IMR-90 (cell line): ENCODE measurements at regions not wholly inside any gene's neighbourhood (a gene's known extent, or its start where the extent isn't known, plus 50 kb on each side); places are given as distances from the start of the nearest gene placed in this dataset.

Experiments used
- ATAC-seq: fragments of 200-7000 bp; cut with Tn5 transposase; 2 replicates; pipeline ENCODE4 v1.9.1; 2020; ENCODE audit warnings: low read depth, mild to moderate bottlenecking, moderate library complexity
- BruUV-seq: library from RNA; stranded (reverse); fragments of 400-500 nt; replicated peaks from 2 replicates; lab custom pipeline; 2021; lab: Mats Ljungman, UMichigan
- CTCF ChIA-PET: fragments of 300-600 bp; formaldehyde crosslinking; extraction: SDS; loops from one replicate; lab custom pipeline; 2021; ENCODE audit warnings: antibody characterized with exemption; lab: Yijun Ruan, JAX
- POLR2A ChIA-PET: fragments of 300-600 bp; sonication (Branson Sonifier 250); formaldehyde crosslinking; loops from one replicate; lab custom pipeline; 2022; ENCODE audit warnings: antibody characterized with exemption; ENCODE audit not compliant: unreplicated experiment; lab: Charles Lee
- DNase-seq: peaks from one replicate; pipeline ENCODE4 v3.0.0; 2013
- H2AFZ ChIP-seq: replicated peaks from 2 replicates; pipeline ENCODE3; 2013; ENCODE audit warnings: low read length, mild to moderate bottlenecking; ENCODE audit not compliant: poor library complexity
- H2AK5ac ChIP-seq: 2 replicates; pipeline ENCODE4 v1.6.1; 2013; ENCODE audit warnings: low read depth, low read length, inconsistent platforms
- H2AK9ac ChIP-seq: replicated peaks from 2 replicates; pipeline ENCODE3; 2013; ENCODE audit warnings: mild to moderate bottlenecking, low read depth, low read length, moderate library complexity; ENCODE audit not compliant: poor library complexity
- H2BK120ac ChIP-seq: 2 replicates; pipeline ENCODE4 v1.6.1; 2013; ENCODE audit warnings: low read depth, low read length, inconsistent platforms
- H2BK15ac ChIP-seq: 3 replicates; pipeline ENCODE4 v1.6.1; 2013; ENCODE audit warnings: low read depth, low read length, inconsistent platforms
- H2BK20ac ChIP-seq: 2 replicates; pipeline ENCODE4 v1.6.1; 2013; ENCODE audit warnings: low read depth, mild to moderate bottlenecking, inconsistent platforms, low read length, moderate library complexity
- H2BK5ac ChIP-seq: 2 replicates; pipeline ENCODE4 v1.6.1; 2013; ENCODE audit warnings: mild to moderate bottlenecking, low read depth, low read length, inconsistent platforms; ENCODE audit not compliant: poor library complexity, severe bottlenecking
- H3K14ac ChIP-seq: replicated peaks from 2 replicates; pipeline ENCODE4 v1.6.1; 2013; ENCODE audit warnings: low read depth, low read length, inconsistent platforms
- H3K18ac ChIP-seq: 2 replicates; pipeline ENCODE4 v1.6.1; 2013; ENCODE audit warnings: low read depth, low read length, control low read depth
- H3K23ac ChIP-seq: 2 replicates; pipeline ENCODE4 v1.6.1; 2013; ENCODE audit warnings: low read depth, low read length, inconsistent platforms
- H3K27ac ChIP-seq: 2 replicates; pipeline ENCODE4 v1.5.1; 2013; ENCODE audit warnings: mild to moderate bottlenecking, control low read depth, low read length; ENCODE audit not compliant: insufficient read depth
- H3K27me3 ChIP-seq: 2 replicates; pipeline ENCODE4 v1.6.1; 2013; ENCODE audit warnings: low read length; ENCODE audit not compliant: control insufficient read depth, insufficient read depth
- H3K36me3 ChIP-seq: 2 replicates; pipeline ENCODE4 v1.6.1; 2013; ENCODE audit warnings: low read length, mixed read lengths; ENCODE audit not compliant: control insufficient read depth, insufficient read depth
- H3K4ac ChIP-seq: 2 replicates; pipeline ENCODE4 v1.6.1; 2013; ENCODE audit warnings: low read depth, low read length, inconsistent platforms
- H3K4me1 ChIP-seq: 2 replicates; pipeline ENCODE4 v1.6.1; 2013; ENCODE audit warnings: low read length, mixed read lengths; ENCODE audit not compliant: control insufficient read depth, insufficient read depth
- H3K4me2 ChIP-seq: 2 replicates; pipeline ENCODE4 v1.6.1; 2013; ENCODE audit warnings: low read depth, mild to moderate bottlenecking, control low read depth, low read length, moderate library complexity
- H3K4me3 ChIP-seq: 2 replicates; pipeline ENCODE4 v1.5.1; 2013; ENCODE audit warnings: low read depth, mild to moderate bottlenecking, control low read depth, low read length, moderate library complexity; ENCODE audit not compliant: insufficient read depth
- H3K56ac ChIP-seq: 2 replicates; pipeline ENCODE4 v1.6.1; 2013; ENCODE audit warnings: low read length, inconsistent platforms; ENCODE audit not compliant: insufficient read depth; ENCODE audit errors: extremely low read depth
- H3K79me1 ChIP-seq, 2 experiments: 2 replicates each; pipeline ENCODE4 v1.6.1; 2013; ENCODE audit warnings: low read length in 2 of 2, inconsistent platforms in 1 of 2, low read depth in 1 of 2
- H3K9ac ChIP-seq: 2 replicates; pipeline ENCODE4 v1.6.1; 2013; ENCODE audit warnings: low read depth, low read length, control low read depth
- H3K9me1 ChIP-seq: 2 replicates; pipeline ENCODE4 v1.6.1; 2013; ENCODE audit warnings: low read length, inconsistent platforms; ENCODE audit not compliant: insufficient read depth
- H3K9me3 ChIP-seq: 2 replicates; pipeline ENCODE4 v1.6.1; 2013; ENCODE audit warnings: low read length; ENCODE audit not compliant: control insufficient read depth, insufficient read depth
- H4K20me1 ChIP-seq: 2 replicates; pipeline ENCODE4 v1.6.1; 2013; ENCODE audit warnings: low read length, inconsistent platforms; ENCODE audit not compliant: insufficient read depth
- H4K5ac ChIP-seq: 2 replicates; pipeline ENCODE4 v1.6.1; 2013; ENCODE audit warnings: mild to moderate bottlenecking, low read depth, low read length, control low read depth
- H4K8ac ChIP-seq, 2 experiments: 2 replicates each; pipeline ENCODE4 v1.6.1; 2013; ENCODE audit warnings: low read depth in 2 of 2, low read length in 2 of 2, control low read depth in 1 of 2, inconsistent platforms in 1 of 2
- H4K91ac ChIP-seq: 2 replicates; pipeline ENCODE4 v1.6.1; 2013; ENCODE audit warnings: low read depth, low read length, inconsistent platforms; ENCODE audit not compliant: insufficient read depth
- BHLHE40 ChIP-seq: fragments of 150-350 bp; IDR thresholded peaks from 2 replicates; pipeline ENCODE4 v1.6.1; 2016; ENCODE audit warnings: mild to moderate bottlenecking, low read depth, low read length
- CEBPB ChIP-seq: IDR thresholded peaks from 2 replicates; pipeline ENCODE4 v1.6.1; 2012; ENCODE audit warnings: low read depth, low read length, improper control_type of control experiment
- CHD1 ChIP-seq: IDR thresholded peaks from 2 replicates; pipeline ENCODE4 v1.6.1; 2012; ENCODE audit warnings: low read depth, low read length, improper control_type of control experiment
- FOS ChIP-seq: fragments of 150-350 bp; IDR thresholded peaks from 2 replicates; pipeline ENCODE4 v1.6.1; 2016; ENCODE audit warnings: low read depth, low read length
- MAFK ChIP-seq: IDR thresholded peaks from 2 replicates; pipeline ENCODE4 v1.6.1; 2012; ENCODE audit warnings: low read depth, low read length, improper control_type of control experiment
- MAZ ChIP-seq: IDR thresholded peaks from 2 replicates; pipeline ENCODE4 v1.6.1; 2012; ENCODE audit warnings: low read depth, mild to moderate bottlenecking, low read length, improper control_type of control experiment, moderate library complexity, borderline replicate concordance
- MXI1 ChIP-seq: IDR thresholded peaks from 2 replicates; pipeline ENCODE4 v1.6.1; 2012; ENCODE audit warnings: low read depth, mild to moderate bottlenecking, low read length, moderate library complexity, borderline replicate concordance
- NFE2L2 ChIP-seq: fragments of 150-350 bp; IDR thresholded peaks from 2 replicates; pipeline ENCODE4 v1.6.1; 2016; ENCODE audit warnings: low read depth, mild to moderate bottlenecking, low read length
- POLR2A ChIP-seq: IDR thresholded peaks from 2 replicates; pipeline ENCODE4 v1.6.1; 2012; ENCODE audit warnings: mild to moderate bottlenecking, low read depth, low read length
- RAD21 ChIP-seq: IDR thresholded peaks from 2 replicates; pipeline ENCODE4 v1.6.1; 2012; ENCODE audit warnings: low read length, improper control_type of control experiment
- RCOR1 ChIP-seq: IDR thresholded peaks from 2 replicates; pipeline ENCODE4 v1.6.1; 2012; ENCODE audit warnings: mild to moderate bottlenecking, low read length, improper control_type of control experiment; ENCODE audit not compliant: insufficient replicate concordance
- RFX5 ChIP-seq: IDR thresholded peaks from 2 replicates; pipeline ENCODE4 v1.8.0; 2012; ENCODE audit warnings: low read depth, mild to moderate bottlenecking, low read length, moderate library complexity
- SMC3 ChIP-seq: fragments of 150-350 bp; IDR thresholded peaks from 2 replicates; pipeline ENCODE4 v1.6.1; 2016; ENCODE audit warnings: low read depth, mild to moderate bottlenecking, antibody characterized with exemption, low read length, moderate library complexity
- WGBS, 2 experiments: methylation state at CpG; one replicate each; pipeline versions ENCODE4 v1.1.5 to v1.1.7; 2013; ENCODE audit warnings: missing lambda C conversion rate in 2 of 2; ENCODE audit not compliant: insufficient read length in 1 of 2; ENCODE audit errors: extremely low coverage in 2 of 2; 5-methylcytosine and 5-hydroxymethylcytosine counted together
- dilution Hi-C: fragments of 300-500 bp; cut with HindIII; formaldehyde crosslinking; loops from one replicate; pipeline ENCODE4 v1.14.3; 2018; ENCODE audit warnings: low sequenced_read_pairs; ENCODE audit not compliant: unreplicated experiment
- in situ Hi-C: fragments of 300-500 bp; cut with MboI; formaldehyde crosslinking; loops from 3 replicates; pipeline ENCODE4 v1.14.3; 2019; ENCODE audit warnings: low sequenced_read_pairs, inconsistent platforms, mixed read lengths
- intact Hi-C: fragments of 100-400 bp; cut with micrococcal nuclease; formaldehyde crosslinking; loops from 2 replicates; pipeline ENCODE4 v1.10.0; 2022
- TF ChIP-seq, protein P1 (sequence below): conservative IDR thresholded peaks from 2 replicates; pipeline ENCODE4 v1.5.1; 2012; ENCODE audit warnings: mild to moderate bottlenecking, low read depth, low read length, improper control_type of control experiment
- TF ChIP-seq, protein P2 (sequence below): fragments of 150-350 bp; IDR thresholded peaks from 2 replicates; pipeline ENCODE4 v1.6.1; 2017; ENCODE audit warnings: mild to moderate bottlenecking, antibody characterized with exemption, low read length, low read depth
- TF ChIP-seq, protein P3 (sequence below): fragments of 150-350 bp; IDR thresholded peaks from 2 replicates; pipeline ENCODE4 v1.6.1; 2016; ENCODE audit warnings: low read depth, mild to moderate bottlenecking, low read length, moderate library complexity, borderline replicate concordance

DNA sequence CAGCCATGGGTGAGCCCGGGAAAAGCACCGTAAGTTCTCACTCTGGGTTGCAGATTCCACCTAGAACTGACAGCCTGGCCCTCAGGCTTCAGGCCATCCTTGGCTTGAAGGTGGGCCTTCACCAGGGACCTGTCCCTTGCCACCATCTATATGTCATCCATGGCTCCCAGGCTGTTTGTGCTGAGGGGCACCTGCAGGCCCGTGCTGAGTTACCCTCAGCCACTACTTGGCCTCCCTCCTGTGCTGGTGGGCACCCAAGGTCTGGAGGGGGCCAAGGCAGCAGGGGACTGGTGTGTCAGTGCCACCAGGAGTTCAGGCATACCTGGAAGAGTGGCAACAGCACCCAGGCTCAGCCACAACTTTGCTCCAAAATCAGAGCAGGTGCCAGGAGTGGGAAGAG is 326.2 kb upstream of the SMIM21 start:
- POLR2A ChIA-PET, result no interaction called here
- Histone ChIP-seq H3K18ac (no peak overlapping the region), H3K4ac (no peak overlapping the region), H3K27ac (no peak overlapping the region), H4K91ac (no peak overlapping the region), H3K9me1 (no peaks in the 10 kb centered on the region), H3K56ac (no peak overlapping the region), H3K23ac (no peak overlapping the region), H3K9me3 (no peaks in the 10 kb centered on the region), H4K5ac (no peak overlapping the region), H2AK9ac (no peak overlapping the region), H2BK20ac (no peak overlapping the region), H3K4me1 (no peaks in the 10 kb centered on the region), H3K27me3 (no peaks in the 10 kb centered on the region), H3K14ac (no peak overlapping the region), H2AFZ (no peak overlapping the region), H4K20me1 (no peaks in the 10 kb centered on the region), H4K8ac (no peak overlapping the region), H3K4me3 (no peak overlapping the region), H3K9ac (no peak overlapping the region), H2BK120ac (no peak overlapping the region), H3K4me2 (no peak overlapping the region), H2BK5ac (no peak overlapping the region), H3K79me1 (no peaks in the 10 kb centered on the region), H2AK5ac (no peak overlapping the region), H2BK15ac (no peak overlapping the region), H3K36me3 (no peaks in the 10 kb centered on the region)
- intact Hi-C loops (no loop called here), in situ Hi-C loops (no loop called here), dilution Hi-C loops (no loop called here)
- BruUV-seq, result no TSS peak
- ATAC-seq, result no peak
- TF ChIP-seq POLR2A (no peak), MXI1 (no peak), FOS (no peak), RCOR1 (no peak), NFE2L2 (no peak), CHD1 (no peak), CEBPB (no peak), RFX5 (no peak), RAD21 (no peak), MAFK (no peak), BHLHE40 (no peak), SMC3 (no peak), MAZ (no peak)
- TF ChIP-seq, protein P1, sequence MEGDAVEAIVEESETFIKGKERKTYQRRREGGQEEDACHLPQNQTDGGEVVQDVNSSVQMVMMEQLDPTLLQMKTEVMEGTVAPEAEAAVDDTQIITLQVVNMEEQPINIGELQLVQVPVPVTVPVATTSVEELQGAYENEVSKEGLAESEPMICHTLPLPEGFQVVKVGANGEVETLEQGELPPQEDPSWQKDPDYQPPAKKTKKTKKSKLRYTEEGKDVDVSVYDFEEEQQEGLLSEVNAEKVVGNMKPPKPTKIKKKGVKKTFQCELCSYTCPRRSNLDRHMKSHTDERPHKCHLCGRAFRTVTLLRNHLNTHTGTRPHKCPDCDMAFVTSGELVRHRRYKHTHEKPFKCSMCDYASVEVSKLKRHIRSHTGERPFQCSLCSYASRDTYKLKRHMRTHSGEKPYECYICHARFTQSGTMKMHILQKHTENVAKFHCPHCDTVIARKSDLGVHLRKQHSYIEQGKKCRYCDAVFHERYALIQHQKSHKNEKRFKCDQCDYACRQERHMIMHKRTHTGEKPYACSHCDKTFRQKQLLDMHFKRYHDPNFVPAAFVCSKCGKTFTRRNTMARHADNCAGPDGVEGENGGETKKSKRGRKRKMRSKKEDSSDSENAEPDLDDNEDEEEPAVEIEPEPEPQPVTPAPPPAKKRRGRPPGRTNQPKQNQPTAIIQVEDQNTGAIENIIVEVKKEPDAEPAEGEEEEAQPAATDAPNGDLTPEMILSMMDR, result no peak
- TF ChIP-seq, protein P2, sequence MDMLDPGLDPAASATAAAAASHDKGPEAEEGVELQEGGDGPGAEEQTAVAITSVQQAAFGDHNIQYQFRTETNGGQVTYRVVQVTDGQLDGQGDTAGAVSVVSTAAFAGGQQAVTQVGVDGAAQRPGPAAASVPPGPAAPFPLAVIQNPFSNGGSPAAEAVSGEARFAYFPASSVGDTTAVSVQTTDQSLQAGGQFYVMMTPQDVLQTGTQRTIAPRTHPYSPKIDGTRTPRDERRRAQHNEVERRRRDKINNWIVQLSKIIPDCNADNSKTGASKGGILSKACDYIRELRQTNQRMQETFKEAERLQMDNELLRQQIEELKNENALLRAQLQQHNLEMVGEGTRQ, result no peak
- TF ChIP-seq, protein P3, sequence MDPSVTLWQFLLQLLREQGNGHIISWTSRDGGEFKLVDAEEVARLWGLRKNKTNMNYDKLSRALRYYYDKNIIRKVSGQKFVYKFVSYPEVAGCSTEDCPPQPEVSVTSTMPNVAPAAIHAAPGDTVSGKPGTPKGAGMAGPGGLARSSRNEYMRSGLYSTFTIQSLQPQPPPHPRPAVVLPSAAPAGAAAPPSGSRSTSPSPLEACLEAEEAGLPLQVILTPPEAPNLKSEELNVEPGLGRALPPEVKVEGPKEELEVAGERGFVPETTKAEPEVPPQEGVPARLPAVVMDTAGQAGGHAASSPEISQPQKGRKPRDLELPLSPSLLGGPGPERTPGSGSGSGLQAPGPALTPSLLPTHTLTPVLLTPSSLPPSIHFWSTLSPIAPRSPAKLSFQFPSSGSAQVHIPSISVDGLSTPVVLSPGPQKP, result no peak
- CTCF ChIA-PET, result no interaction called here
- DNase-seq, result no peak
- no CpG with 5 or more reads among the region's 3 CpGs for WGBS, 2 experiments
